ENCODE measurements at regions not wholly inside any gene's neighbourhood (a gene's known extent, or its start where the extent isn't known, plus 50 kb on each side); places are given as distances from the start of the nearest gene placed in this dataset.

GRCh38 chr7:89989454-89989853 is 164.8 kb upstream of the STEAP1 start:
- Histone ChIP-seq H3K36me3 (ENCODE audit: insufficient read depth, low read length) (no peaks in the 10 kb centered on the region), H2AFZ (ENCODE audit: low read length) (no peak overlapping the region)
- no peak for DNase-seq (ENCODE audit: insufficient read length, low spot score, missing footprints)

GRCh38 chr7:89994483-89994882 is 159.8 kb upstream of the STEAP1 start:
- Histone ChIP-seq H3K9me3 (ENCODE audit: low read depth, low read length) (no peaks in the 10 kb centered on the region), H2AFZ (ENCODE audit: low read length) (no peak overlapping the region), H3K79me2 (ENCODE audit: insufficient read depth, low read length) (no peaks in the 10 kb centered on the region), H4K20me1 (ENCODE audit: insufficient read depth, low read length) (no peaks in the 10 kb centered on the region), H3K36me3 (ENCODE audit: insufficient read depth, low read length) (no peaks in the 10 kb centered on the region), H3K27me3 (ENCODE audit: insufficient read depth, low read length) (no peaks in the 10 kb centered on the region), H3K27ac (ENCODE audit: low read depth, low read length) (no peak overlapping the region), H3K4me2 (ENCODE audit: insufficient read depth, low read length) (no peak overlapping the region), H3K4me3 (ENCODE audit: insufficient read depth, low read length) (no peak overlapping the region), H3K4me1 (ENCODE audit: insufficient read depth, low read length) (no peaks in the 10 kb centered on the region)
- DNase-seq (ENCODE audit: insufficient read length, low spot score, missing footprints): no peak
- no peak for TF ChIP-seq CTCF (IDR thresholded peaks at IDR 0.05; ENCODE audit: extremely low read depth, low read depth, low read length)

More at GRCh38 chr7:89989454-89989853, 164.8 kb upstream of the STEAP1 start:
- Histone ChIP-seq H3K4me1 (ENCODE audit: insufficient read depth, low read length) (no peaks in the 10 kb centered on the region), H3K9me3 (ENCODE audit: low read depth, low read length) (no peaks in the 10 kb centered on the region), H3K4me2 (ENCODE audit: insufficient read depth, low read length) (no peak overlapping the region), H3K79me2 (ENCODE audit: insufficient read depth, low read length) (no peaks in the 10 kb centered on the region), H3K27ac (ENCODE audit: low read depth, low read length) (no peak overlapping the region), H4K20me1 (ENCODE audit: insufficient read depth, low read length) (no peaks in the 10 kb centered on the region), H3K4me3 (ENCODE audit: insufficient read depth, low read length) (no peak overlapping the region), H3K27me3 (ENCODE audit: insufficient read depth, low read length) (no peaks in the 10 kb centered on the region)
- no peak for TF ChIP-seq CTCF (IDR thresholded peaks at IDR 0.05; ENCODE audit: extremely low read depth, low read depth, low read length)

- TF ChIP-seq CTCF (IDR thresholded peaks at IDR 0.05; ENCODE audit: extremely low read depth, low read depth, low read length): no peak
- Histone ChIP-seq H3K9me3 (ENCODE audit: low read depth, low read length) (no peaks in the 10 kb centered on the region), H2AFZ (ENCODE audit: low read length) (no peak overlapping the region), H3K27ac (ENCODE audit: low read depth, low read length) (no peak overlapping the region), H3K36me3 (ENCODE audit: insufficient read depth, low read length) (no peaks in the 10 kb centered on the region), H3K4me1 (ENCODE audit: insufficient read depth, low read length) (no peaks in the 10 kb centered on the region), H3K27me3 (ENCODE audit: insufficient read depth, low read length) (no peaks in the 10 kb centered on the region), H3K4me2 (ENCODE audit: insufficient read depth, low read length) (no peak overlapping the region), H4K20me1 (ENCODE audit: insufficient read depth, low read length) (no peaks in the 10 kb centered on the region), H3K4me3 (ENCODE audit: insufficient read depth, low read length) (no peak overlapping the region), H3K79me2 (ENCODE audit: insufficient read depth, low read length) (no peaks in the 10 kb centered on the region)
- no peak for DNase-seq (ENCODE audit: insufficient read length, low spot score, missing footprints)
Observed at GRCh38 chr7:89998554-89998953, 155.7 kb upstream of the STEAP1 start.

GRCh38 chr7:90005836-90006235 is 148.4 kb upstream of the STEAP1 start:
- no peaks in the 10 kb centered on the region for H3K9me3 ChIP-seq (ENCODE audit: low read depth, low read length)
- no peaks in the 10 kb centered on the region for H3K4me1 ChIP-seq (ENCODE audit: insufficient read depth, low read length)
- TF ChIP-seq CTCF (IDR thresholded peaks at IDR 0.05; ENCODE audit: extremely low read depth, low read depth, low read length): no peak
- no peaks in the 10 kb centered on the region for H3K36me3 ChIP-seq (ENCODE audit: insufficient read depth, low read length)
- H3K4me3 ChIP-seq (ENCODE audit: insufficient read depth, low read length): no peak overlapping the region
- H3K4me2 ChIP-seq (ENCODE audit: insufficient read depth, low read length): no peak overlapping the region
- H4K20me1 ChIP-seq (ENCODE audit: insufficient read depth, low read length): no peaks in the 10 kb centered on the region
- H3K27me3 ChIP-seq (ENCODE audit: insufficient read depth, low read length): no peaks in the 10 kb centered on the region
- H2AFZ ChIP-seq (ENCODE audit: low read length): no peak overlapping the region
- H3K79me2 ChIP-seq (ENCODE audit: insufficient read depth, low read length): no peaks in the 10 kb centered on the region
- DNase-seq (ENCODE audit: insufficient read length, low spot score, missing footprints): no peak
- no peak overlapping the region for H3K27ac ChIP-seq (ENCODE audit: low read depth, low read length)

Measured in osteoblast (primary cell).